ENCODE measurements at regions not wholly inside any gene's neighbourhood (a gene's known extent, or its start where the extent isn't known, plus 50 kb on each side); places are given as distances from the start of the nearest gene placed in this dataset.
"Not testable (repeated sequence)": the region's sequence is repeated elsewhere in the genome, so short reads cannot be mapped to it uniquely, and the experiment has no call there.

DNA sequence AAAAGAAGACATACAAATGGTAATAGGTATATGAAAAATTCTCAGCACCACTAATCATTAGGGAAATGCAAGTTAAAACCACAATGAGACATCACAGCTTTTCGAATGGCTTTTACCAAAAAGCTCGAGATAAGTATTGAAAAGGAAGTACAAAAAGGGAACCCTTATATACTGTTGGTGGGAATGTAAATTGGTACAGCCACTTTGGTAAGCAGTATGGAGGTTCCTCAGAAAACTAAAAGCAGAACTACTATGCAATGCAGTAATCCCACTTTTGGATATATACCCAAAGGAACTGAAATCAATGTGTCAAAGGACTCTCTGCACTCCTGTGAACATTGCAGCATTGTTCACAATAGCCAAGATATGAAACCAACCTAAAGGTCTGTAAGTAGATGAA is 107.5 kb upstream of the SPATS2L start:
- H3K27ac ChIP-seq = no peak overlapping the region
- TF ChIP-seq, protein P1, sequence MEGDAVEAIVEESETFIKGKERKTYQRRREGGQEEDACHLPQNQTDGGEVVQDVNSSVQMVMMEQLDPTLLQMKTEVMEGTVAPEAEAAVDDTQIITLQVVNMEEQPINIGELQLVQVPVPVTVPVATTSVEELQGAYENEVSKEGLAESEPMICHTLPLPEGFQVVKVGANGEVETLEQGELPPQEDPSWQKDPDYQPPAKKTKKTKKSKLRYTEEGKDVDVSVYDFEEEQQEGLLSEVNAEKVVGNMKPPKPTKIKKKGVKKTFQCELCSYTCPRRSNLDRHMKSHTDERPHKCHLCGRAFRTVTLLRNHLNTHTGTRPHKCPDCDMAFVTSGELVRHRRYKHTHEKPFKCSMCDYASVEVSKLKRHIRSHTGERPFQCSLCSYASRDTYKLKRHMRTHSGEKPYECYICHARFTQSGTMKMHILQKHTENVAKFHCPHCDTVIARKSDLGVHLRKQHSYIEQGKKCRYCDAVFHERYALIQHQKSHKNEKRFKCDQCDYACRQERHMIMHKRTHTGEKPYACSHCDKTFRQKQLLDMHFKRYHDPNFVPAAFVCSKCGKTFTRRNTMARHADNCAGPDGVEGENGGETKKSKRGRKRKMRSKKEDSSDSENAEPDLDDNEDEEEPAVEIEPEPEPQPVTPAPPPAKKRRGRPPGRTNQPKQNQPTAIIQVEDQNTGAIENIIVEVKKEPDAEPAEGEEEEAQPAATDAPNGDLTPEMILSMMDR (IDR thresholded peaks at IDR 0.05) = no peak
- TF ChIP-seq ZFX (IDR thresholded peaks at IDR 0.05; ENCODE audit: borderline replicate concordance) = no peak

GRCh38 chr2:200199576-200200263 is 106.8 kb upstream of the SPATS2L start:
- no peak overlapping the region for H3K27ac ChIP-seq

GRCh38 chr2:200201839-200202238 is 104.7 kb upstream of the SPATS2L start:
- H3K27ac ChIP-seq = not testable (repeated sequence)

More at GRCh38 chr2:200199576-200200263, 106.8 kb upstream of the SPATS2L start:
- no peak for TF ChIP-seq ZFX (IDR thresholded peaks at IDR 0.05; ENCODE audit: borderline replicate concordance)
- TF ChIP-seq, protein P1 (IDR thresholded peaks at IDR 0.05) = peak; percentile 9; the same call in 1 of the 2 replicates

- no peak overlapping the region for H3K27ac ChIP-seq
- TF ChIP-seq ZFX (IDR thresholded peaks at IDR 0.05; ENCODE audit: borderline replicate concordance) = no peak
- TF ChIP-seq, protein P1 (IDR thresholded peaks at IDR 0.05) = no peak
Observed at GRCh38 chr2:200203381-200203827, 103.1 kb upstream of the SPATS2L start.

GRCh38 chr2:200208041-200208440 is 98.5 kb upstream of the SPATS2L start:
- TF ChIP-seq, protein P1 (IDR thresholded peaks at IDR 0.05) = no peak
- no peak for TF ChIP-seq ZFX (IDR thresholded peaks at IDR 0.05; ENCODE audit: borderline replicate concordance)
- H3K27ac ChIP-seq = no peak overlapping the region

GRCh38 chr2:200209030-200209429 is 97.5 kb upstream of the SPATS2L start:
- H3K27ac ChIP-seq = no peak overlapping the region
- no peak for TF ChIP-seq ZFX (IDR thresholded peaks at IDR 0.05; ENCODE audit: borderline replicate concordance)
- TF ChIP-seq, protein P1 (IDR thresholded peaks at IDR 0.05) = no peak

GRCh38 chr2:200211643-200212042 is 94.8 kb upstream of the SPATS2L start:
- no peak for TF ChIP-seq ZFX (IDR thresholded peaks at IDR 0.05; ENCODE audit: borderline replicate concordance)
- TF ChIP-seq, protein P1 (IDR thresholded peaks at IDR 0.05) = no peak
- H3K27ac ChIP-seq = no peak overlapping the region
